ENCODE measurements at regions not wholly inside any gene's neighbourhood (a gene's known extent, or its start where the extent isn't known, plus 50 kb on each side); places are given as distances from the start of the nearest gene placed in this dataset.
"Not testable (repeated sequence)": the region's sequence is repeated elsewhere in the genome, so short reads cannot be mapped to it uniquely, and the experiment has no call there.

GRCh38 chr2:234275515-234275914 is 221.4 kb downstream of the ARL4C start:
- no peak for DNase-seq (ENCODE audit: low read depth)

- DNase-seq (ENCODE audit: low read depth) = no peak
Measured at GRCh38 chr2:234273887-234274584, 222.8 kb downstream of the ARL4C start.

DNA sequence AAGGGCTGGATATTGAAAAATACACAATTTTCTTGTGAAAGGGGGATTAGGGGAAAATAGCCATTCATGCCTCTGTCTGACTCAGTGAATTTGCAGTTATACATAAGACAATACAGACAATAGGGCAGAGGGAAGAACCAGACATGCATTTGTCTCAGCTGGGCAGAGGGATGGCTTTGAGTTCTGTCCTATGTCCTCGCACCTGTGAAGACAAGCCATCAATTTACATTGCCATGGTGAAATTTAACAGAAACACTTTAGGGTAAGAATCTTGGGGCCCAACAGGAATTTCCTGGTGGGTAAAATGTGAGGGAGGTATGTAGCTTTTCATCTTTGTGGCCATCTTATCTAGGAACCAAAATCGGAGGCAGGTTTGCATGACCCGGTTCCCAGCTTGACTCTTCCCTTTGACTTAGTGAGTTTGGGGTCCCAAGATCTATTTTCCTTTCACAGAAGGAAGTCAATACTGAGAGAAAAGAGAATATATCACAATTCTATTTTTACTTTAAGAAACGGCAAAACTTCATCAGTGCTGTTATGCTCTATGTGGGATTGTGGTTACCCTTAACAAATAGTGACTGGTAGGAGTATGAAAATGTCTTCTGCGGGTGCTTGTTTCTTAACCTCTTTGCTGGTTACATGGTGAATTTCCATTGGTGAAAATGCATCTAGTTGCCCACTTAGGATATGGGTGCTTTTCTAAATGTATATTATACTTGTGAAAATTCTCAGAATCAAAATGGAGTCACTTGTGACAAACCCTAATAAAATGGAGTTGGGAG is 221.8 kb downstream of the SPP2 start:
- no peak for DNase-seq (ENCODE audit: low read depth)

GRCh38 chr2:234271338-234271737 is 220.8 kb downstream of the SPP2 start:
- no peak for DNase-seq (ENCODE audit: low read depth)

DNA sequence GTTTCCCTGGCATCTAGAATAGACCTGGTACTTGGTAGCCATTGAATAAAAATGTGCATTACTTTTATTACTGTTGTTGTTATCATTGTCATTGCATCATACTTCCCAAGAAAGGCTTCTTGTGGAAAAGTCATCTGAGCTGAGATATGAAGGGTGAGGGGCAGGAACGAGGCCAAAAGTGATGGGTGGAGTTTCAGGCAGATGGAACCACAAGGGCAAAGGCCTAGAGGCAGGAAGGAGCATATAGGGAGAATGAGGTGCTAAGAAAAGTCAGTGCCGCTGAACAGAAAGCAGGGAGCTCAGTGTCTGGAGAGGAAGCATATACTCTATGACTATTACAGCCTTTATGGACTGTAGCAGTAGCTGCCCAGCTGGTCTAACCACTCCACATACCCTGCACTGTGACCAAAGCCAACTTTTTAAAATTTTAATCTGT is 219.3 kb downstream of the SPP2 start:
- DNase-seq (ENCODE audit: low read depth) = no peak

GRCh38 chr2:234267534-234267933 is 217.0 kb downstream of the SPP2 start:
- DNase-seq (ENCODE audit: low read depth) = no peak

- no peak for DNase-seq (ENCODE audit: low read depth)
Measured at GRCh38 chr2:234266952-234267351, 216.4 kb downstream of the SPP2 start.

DNA sequence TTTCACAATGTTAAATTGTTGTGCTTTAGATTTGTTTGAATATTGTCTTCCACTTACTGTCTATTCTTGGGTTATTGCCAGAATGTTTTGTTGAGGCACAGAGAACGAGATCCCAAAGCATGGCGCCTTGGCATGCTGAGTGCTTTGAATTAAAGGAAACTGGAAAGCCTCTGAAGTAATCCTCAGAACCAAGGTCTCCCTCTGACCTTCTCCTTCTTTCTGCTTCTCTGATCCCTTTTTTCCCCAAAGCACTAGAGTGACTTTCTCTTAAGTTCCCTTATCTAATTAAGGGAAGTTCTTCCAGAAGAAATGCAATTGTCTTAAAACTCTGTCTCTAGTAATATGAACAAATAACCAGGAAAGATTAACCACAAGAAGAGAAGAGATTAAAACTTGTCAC is 214.7 kb downstream of the SPP2 start:
- DNase-seq (ENCODE audit: low read depth) = no peak

- DNase-seq (ENCODE audit: low read depth) = no peak
Measured at GRCh38 chr2:234261736-234262135, 211.2 kb downstream of the SPP2 start.

- DNase-seq (ENCODE audit: low read depth) = no peak
Measured at GRCh38 chr2:234259440-234259839, 208.9 kb downstream of the SPP2 start.

GRCh38 chr2:234258562-234259141 is 208.2 kb downstream of the SPP2 start:
- DNase-seq (ENCODE audit: low read depth) = no peak

DNA sequence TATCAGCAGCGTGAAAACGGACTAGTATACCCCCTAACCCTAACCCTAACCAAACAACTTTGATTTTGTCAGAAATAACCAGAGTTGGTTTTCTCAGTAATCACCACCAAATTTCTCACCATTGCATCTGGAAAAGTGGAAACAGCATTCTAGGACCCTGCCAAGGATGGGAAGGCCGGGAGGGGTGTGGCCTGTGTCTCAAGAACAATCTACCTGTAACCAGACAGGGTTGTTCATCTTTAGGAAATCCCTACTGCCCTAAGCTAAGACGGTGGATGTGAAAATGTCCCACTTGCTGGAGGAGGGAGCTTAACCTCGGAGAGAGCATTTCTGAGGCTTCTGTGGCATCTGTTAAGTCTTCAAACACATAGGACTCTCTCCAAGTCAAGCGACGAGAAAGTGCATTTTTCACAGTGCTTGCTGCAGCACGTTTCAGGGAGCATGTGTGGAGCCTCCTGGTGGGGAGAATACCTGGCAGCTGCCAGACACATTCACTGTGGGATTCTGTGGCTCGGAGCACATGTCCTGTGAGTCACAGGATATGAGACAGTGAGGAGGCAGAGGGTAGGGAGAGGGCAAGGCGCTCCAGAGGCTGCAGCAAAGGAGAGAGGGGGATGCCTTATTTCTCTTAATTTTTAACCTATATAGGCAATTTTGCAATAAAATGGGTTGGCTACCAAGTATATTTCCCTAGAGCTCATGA is 207.5 kb downstream of the SPP2 start:
- peak; percentile 19 for DNase-seq (ENCODE audit: low read depth)

GRCh38 chr2:234256516-234256915 is 206.0 kb downstream of the SPP2 start:
- DNase-seq (ENCODE audit: low read depth) = no peak

GRCh38 chr2:234254783-234255521 is 204.4 kb downstream of the SPP2 start:
- DNase-seq (ENCODE audit: low read depth) = no peak

- DNase-seq (ENCODE audit: low read depth) = no peak
Measured at GRCh38 chr2:234252772-234253171, 202.3 kb downstream of the SPP2 start.

- no peak for DNase-seq (ENCODE audit: low read depth)
Measured at GRCh38 chr2:234251326-234252271, 201.1 kb downstream of the SPP2 start.

DNA sequence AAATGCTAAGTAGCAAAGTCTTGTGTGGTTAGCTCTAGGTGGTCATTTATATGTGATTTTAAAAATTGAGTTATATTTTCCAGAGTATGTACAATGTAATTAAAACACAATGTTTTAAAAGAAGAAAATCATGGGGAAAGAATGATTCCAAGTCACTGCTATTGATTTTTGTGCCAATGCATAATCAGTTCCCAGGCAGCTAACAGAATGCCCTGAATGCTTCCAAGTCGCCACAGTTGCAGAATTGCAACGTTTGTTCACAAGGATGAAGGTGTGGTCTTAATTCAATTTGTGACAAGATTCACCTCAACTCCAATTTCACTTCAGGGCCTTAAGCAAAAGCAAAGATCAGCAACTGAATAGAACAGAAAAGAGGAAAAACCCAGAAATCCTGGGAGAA is 200.4 kb downstream of the SPP2 start:
- no peak for DNase-seq (ENCODE audit: low read depth)

DNA sequence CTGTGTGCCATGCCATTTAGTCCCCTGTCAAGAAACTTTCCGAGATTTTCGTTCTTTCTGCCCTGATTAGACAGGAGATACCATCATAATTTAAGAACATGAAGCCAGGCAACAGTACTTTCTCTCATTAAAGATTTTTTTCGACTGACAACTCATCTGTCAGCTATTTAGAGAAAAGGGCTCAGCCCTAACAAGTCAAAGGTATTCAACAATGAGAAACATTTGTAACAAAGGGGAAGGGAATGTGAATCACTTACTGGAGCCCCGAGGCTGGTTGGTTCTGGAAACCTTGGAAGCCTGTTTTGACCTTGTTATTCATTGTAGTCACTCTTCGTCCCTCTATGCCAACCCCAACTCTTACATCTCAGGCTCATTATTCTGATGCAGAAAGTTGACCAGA is 199.4 kb downstream of the SPP2 start:
- no peak for DNase-seq (ENCODE audit: low read depth)

- DNase-seq (ENCODE audit: low read depth) = no peak
Measured at GRCh38 chr2:234249034-234249735, 198.7 kb downstream of the SPP2 start.

DNA sequence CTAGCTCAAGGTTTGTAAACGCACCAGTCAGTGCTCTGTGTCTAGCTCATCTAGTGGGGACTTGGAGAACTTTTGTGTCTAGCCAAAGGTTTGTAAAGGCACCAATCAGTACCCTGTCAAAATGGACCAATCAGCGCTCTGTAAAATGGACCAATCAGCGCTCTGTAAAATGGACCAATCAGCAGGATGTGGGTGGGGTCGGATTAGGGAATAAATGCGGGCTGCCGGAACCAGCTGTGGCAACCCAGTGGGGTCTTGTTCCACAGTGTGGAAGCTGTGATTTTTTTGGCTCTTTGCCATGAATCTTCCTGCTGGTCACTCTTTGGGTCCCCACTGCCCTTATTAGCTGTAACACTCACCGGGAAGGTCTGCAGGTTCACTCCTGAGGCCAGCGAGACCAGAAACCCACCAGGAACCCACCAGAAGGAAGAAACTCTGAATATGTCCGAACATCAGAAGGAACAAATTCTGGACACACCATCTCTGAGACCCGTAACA is 197.8 kb downstream of the SPP2 start:
- not testable (repeated sequence) for DNase-seq (ENCODE audit: low read depth)

Measured in T-helper 22 cell (primary cell).